H9 (cell line): ENCODE measurements at regions not wholly inside any gene's neighbourhood (a gene's known extent, or its start where the extent isn't known, plus 50 kb on each side); places are given as distances from the start of the nearest gene placed in this dataset.

ENCODE experiments used
- DNase-seq: peaks from one replicate; pipeline ENCODE4 v3.0.0-alpha.2; 2017
- H2AFZ ChIP-seq: one replicate; pipeline ENCODE4 v1.6.1; 2013; ENCODE audit warnings: mild to moderate bottlenecking, low read length, control low read depth, moderate library complexity
- H2AK5ac ChIP-seq: 2 replicates; pipeline ENCODE4 v1.6.1; 2013; ENCODE audit warnings: low read length, control low read depth, mixed read lengths; ENCODE audit not compliant: insufficient read length
- H2BK120ac ChIP-seq: one replicate; pipeline ENCODE4 v1.6.1; 2013; ENCODE audit warnings: low read depth, mild to moderate bottlenecking, low read length, control low read depth, inconsistent platforms; ENCODE audit not compliant: poor library complexity, severe bottlenecking
- H2BK12ac ChIP-seq: 2 replicates; pipeline ENCODE4 v1.6.1; 2013; ENCODE audit warnings: low read length, control low read depth, mixed read lengths, low read depth; ENCODE audit not compliant: insufficient read length
- H2BK15ac ChIP-seq: 2 replicates; pipeline ENCODE4 v1.6.1; 2013; ENCODE audit warnings: low read depth, low read length, control low read depth
- H2BK20ac ChIP-seq: one replicate; pipeline ENCODE4 v1.6.1; 2013; ENCODE audit warnings: low read depth, mild to moderate bottlenecking, low read length, control low read depth, inconsistent platforms; ENCODE audit not compliant: poor library complexity, severe bottlenecking
- H2BK5ac ChIP-seq: 2 replicates; pipeline ENCODE4 v1.6.1; 2013; ENCODE audit warnings: low read length, control low read depth, mixed read lengths; ENCODE audit not compliant: insufficient read length
- H3K14ac ChIP-seq: 2 replicates; pipeline ENCODE4 v1.6.1; 2013; ENCODE audit warnings: low read length, control low read depth; ENCODE audit not compliant: insufficient read depth
- H3K18ac ChIP-seq: 2 replicates; pipeline ENCODE4 v1.6.1; 2013; ENCODE audit warnings: low read depth, mild to moderate bottlenecking, mixed read lengths, low read length, control low read depth; ENCODE audit not compliant: insufficient read length
- H3K23ac ChIP-seq: 2 replicates; pipeline ENCODE4 v1.6.1; 2013; ENCODE audit warnings: low read length, control low read depth, mixed read lengths, low read depth; ENCODE audit not compliant: insufficient read length
- H3K23me2 ChIP-seq: 2 replicates; pipeline ENCODE4 v1.6.1; 2013; ENCODE audit warnings: low read depth, mild to moderate bottlenecking, mixed read lengths, low read length, control low read depth; ENCODE audit not compliant: insufficient read length, poor library complexity, severe bottlenecking
- H3K27ac ChIP-seq: 2 replicates; pipeline ENCODE4 v1.5.1; 2013; ENCODE audit warnings: low read length, control low read depth, mixed read lengths, low read depth; ENCODE audit not compliant: insufficient read length
- H3K27me3 ChIP-seq: 2 replicates; pipeline ENCODE4 v1.6.1; 2013; ENCODE audit warnings: low read length, control low read depth, inconsistent platforms; ENCODE audit not compliant: insufficient read depth
- H3K4ac ChIP-seq: 2 replicates; pipeline ENCODE4 v1.6.1; 2013; ENCODE audit warnings: low read depth, mild to moderate bottlenecking, control low read depth, inconsistent platforms, low read length, moderate library complexity
- H3K4me1 ChIP-seq: 2 replicates; pipeline ENCODE4 v1.6.1; 2013; ENCODE audit warnings: low read length, control low read depth, inconsistent platforms; ENCODE audit not compliant: insufficient read depth
- H3K4me2 ChIP-seq: 2 replicates; pipeline ENCODE4 v1.6.1; 2013; ENCODE audit warnings: low read length, control low read depth, mixed read lengths; ENCODE audit not compliant: insufficient read length, insufficient read depth
- H3K56ac ChIP-seq: 2 replicates; pipeline ENCODE4 v1.6.1; 2013; ENCODE audit warnings: low read depth, mild to moderate bottlenecking, mixed read lengths, low read length, control low read depth; ENCODE audit not compliant: insufficient read length
- H3K79me1 ChIP-seq: 2 replicates; pipeline ENCODE4 v1.6.1; 2013; ENCODE audit warnings: low read depth, mild to moderate bottlenecking, moderate library complexity, low read length, control low read depth, inconsistent platforms; ENCODE audit not compliant: insufficient read depth, poor library complexity, severe bottlenecking
- H3K79me2 ChIP-seq: 2 replicates; pipeline ENCODE4 v1.6.1; 2013; ENCODE audit warnings: low read length, control low read depth, inconsistent platforms; ENCODE audit not compliant: insufficient read depth
- H3K9ac ChIP-seq: 2 replicates; pipeline ENCODE4 v1.6.1; 2013; ENCODE audit warnings: low read length, control low read depth, mixed read lengths; ENCODE audit not compliant: insufficient read length; ENCODE audit errors: extremely low read depth
- H3K9me3 ChIP-seq: one replicate; pipeline ENCODE4 v1.6.1; 2013; ENCODE audit warnings: low read depth, low read length, inconsistent platforms; ENCODE audit not compliant: control insufficient read depth
- H3T11ph ChIP-seq: one replicate; pipeline ENCODE4 v1.6.1; 2013; ENCODE audit warnings: mild to moderate bottlenecking, low read length, control low read depth, inconsistent platforms
- H4K20me1 ChIP-seq: one replicate; pipeline ENCODE4 v1.6.1; 2013; ENCODE audit not compliant: control insufficient read depth, insufficient read length, insufficient read depth
- H4K5ac ChIP-seq: 2 replicates; pipeline ENCODE4 v1.6.1; 2013; ENCODE audit warnings: low read depth, mild to moderate bottlenecking, mixed read lengths, low read length, control low read depth; ENCODE audit not compliant: insufficient read length
- H4K8ac ChIP-seq: replicated peaks from 2 replicates; pipeline ENCODE4 v1.6.1; 2013; ENCODE audit warnings: low read length, control low read depth, mixed read lengths, low read depth; ENCODE audit not compliant: insufficient read length
- H4K91ac ChIP-seq: 2 replicates; pipeline ENCODE4 v1.6.1; 2013; ENCODE audit warnings: low read depth, mild to moderate bottlenecking, moderate library complexity, mixed read lengths, low read length, control low read depth; ENCODE audit not compliant: insufficient read length
- H3K27ac Mint-ChIP-seq, 3 experiments: 2 replicates in 2 of 3; 3 replicates in 1 of 3; pipeline ENCODE4 v1.8.0; 2020 to 2021; ENCODE audit warnings: mixed read lengths in 3 of 3, mild to moderate bottlenecking in 1 of 3, moderate library complexity in 1 of 3
- H3K27me3 Mint-ChIP-seq: 2 replicates; pipeline ENCODE4 v1.8.0; 2021; ENCODE audit warnings: low read depth, mild to moderate bottlenecking, moderate library complexity, mixed read lengths
- H3K36me3 Mint-ChIP-seq, 3 experiments: 2 replicates in 2 of 3; 3 replicates in 1 of 3; pipeline ENCODE4 v1.8.0; 2020 to 2021; ENCODE audit warnings: low read depth in 3 of 3, mixed read lengths in 3 of 3; ENCODE audit not compliant: insufficient read depth in 1 of 3
- H3K4me1 Mint-ChIP-seq, 2 experiments: 2 replicates each; pipeline ENCODE4 v1.8.0; 2020; ENCODE audit warnings: mixed read lengths in 2 of 2
- H3K4me3 Mint-ChIP-seq, 2 experiments: 2 replicates in 1 of 2; 3 replicates in 1 of 2; pipeline ENCODE4 v1.8.0; 2020 to 2021; ENCODE audit warnings: mild to moderate bottlenecking in 2 of 2, mixed read lengths in 2 of 2, moderate library complexity in 1 of 2
- H3K9me3 Mint-ChIP-seq, 2 experiments: 2 replicates in 1 of 2; 3 replicates in 1 of 2; pipeline ENCODE4 v1.8.0; 2020; ENCODE audit warnings: mild to moderate bottlenecking in 2 of 2, mixed read lengths in 2 of 2, moderate library complexity in 1 of 2
- WGBS: extraction: QIAGEN DNeasy Blood & Tissue Kit; methylation state at CpG from one replicate; pipeline ENCODE4 v1.1.7; 2013; ENCODE audit warnings: missing lambda C conversion rate, low lambda C conversion rate, mixed read lengths; ENCODE audit not compliant: insufficient read length; ENCODE audit errors: extremely low coverage; 5-methylcytosine and 5-hydroxymethylcytosine counted together
- TF ChIP-seq, protein P1 (sequence below): fragments of 200-600 bp; sonication (generic); conservative IDR thresholded peaks from 3 replicates; pipeline ENCODE4 v1.8.0; 2021; ENCODE audit warnings: antibody characterized with exemption, mild to moderate bottlenecking

DNA sequence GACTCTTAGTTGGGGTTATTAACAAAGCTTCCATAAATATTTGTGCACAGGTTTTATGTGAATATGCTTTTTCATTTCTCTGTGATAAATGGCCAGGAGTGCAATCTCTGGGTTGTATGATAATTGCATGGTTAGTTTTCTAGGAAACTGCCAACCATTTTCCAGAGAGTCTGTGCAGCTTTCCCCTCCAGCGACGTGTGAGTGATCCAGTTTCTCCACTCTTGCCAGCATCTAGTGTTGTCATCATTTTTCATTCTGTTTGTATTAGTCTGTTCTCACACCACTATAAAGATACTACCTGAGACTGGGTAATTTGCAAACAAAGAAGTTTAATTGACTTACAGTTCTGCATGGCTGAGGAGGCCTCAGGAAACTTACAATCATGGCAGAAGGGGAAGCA lies 319.6 kb upstream of the SHH start:
- no peak overlapping the region for H4K91ac ChIP-seq
- H2AFZ ChIP-seq, result no peak overlapping the region
- H3K9me3 Mint-ChIP-seq, result no peaks in the 10 kb centered on the region
- TF ChIP-seq, protein P1, sequence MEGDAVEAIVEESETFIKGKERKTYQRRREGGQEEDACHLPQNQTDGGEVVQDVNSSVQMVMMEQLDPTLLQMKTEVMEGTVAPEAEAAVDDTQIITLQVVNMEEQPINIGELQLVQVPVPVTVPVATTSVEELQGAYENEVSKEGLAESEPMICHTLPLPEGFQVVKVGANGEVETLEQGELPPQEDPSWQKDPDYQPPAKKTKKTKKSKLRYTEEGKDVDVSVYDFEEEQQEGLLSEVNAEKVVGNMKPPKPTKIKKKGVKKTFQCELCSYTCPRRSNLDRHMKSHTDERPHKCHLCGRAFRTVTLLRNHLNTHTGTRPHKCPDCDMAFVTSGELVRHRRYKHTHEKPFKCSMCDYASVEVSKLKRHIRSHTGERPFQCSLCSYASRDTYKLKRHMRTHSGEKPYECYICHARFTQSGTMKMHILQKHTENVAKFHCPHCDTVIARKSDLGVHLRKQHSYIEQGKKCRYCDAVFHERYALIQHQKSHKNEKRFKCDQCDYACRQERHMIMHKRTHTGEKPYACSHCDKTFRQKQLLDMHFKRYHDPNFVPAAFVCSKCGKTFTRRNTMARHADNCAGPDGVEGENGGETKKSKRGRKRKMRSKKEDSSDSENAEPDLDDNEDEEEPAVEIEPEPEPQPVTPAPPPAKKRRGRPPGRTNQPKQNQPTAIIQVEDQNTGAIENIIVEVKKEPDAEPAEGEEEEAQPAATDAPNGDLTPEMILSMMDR, result no peak
- H4K20me1 ChIP-seq, result no peaks in the 10 kb centered on the region
- no peak overlapping the region for H2BK12ac ChIP-seq
- H3K4me1 ChIP-seq, result no peaks in the 10 kb centered on the region
- no peak overlapping the region for H3K9ac ChIP-seq
- H3K4me1 Mint-ChIP-seq, result 0 out of 4 replicates have a peak, but pooled peaks cover 0 to 2% of the 10 kb centered on the region in 2 experiments
- no peak overlapping the region for H3T11ph ChIP-seq
- H3K23me2 ChIP-seq, result no peaks in the 10 kb centered on the region
- no peak overlapping the region for H3K23ac ChIP-seq
- no peak for DNase-seq
- H3K18ac ChIP-seq, result no peak overlapping the region
- H3K36me3 Mint-ChIP-seq, result no peaks in the 10 kb centered on the region
- H4K5ac ChIP-seq, result no peak overlapping the region
- H2BK20ac ChIP-seq, result no peak overlapping the region
- H3K56ac ChIP-seq, result no peak overlapping the region
- H3K27me3 Mint-ChIP-seq, result peaks cover 5% of the 10 kb centered on the region
- H3K14ac ChIP-seq, result no peak overlapping the region
- H3K27ac ChIP-seq, result no peak overlapping the region
- no peak overlapping the region for H3K4ac ChIP-seq
- H3K9me3 ChIP-seq, result no peaks in the 10 kb centered on the region
- H2BK5ac ChIP-seq, result no peak overlapping the region
- no peak overlapping the region for H4K8ac ChIP-seq
- no peak overlapping the region for H2AK5ac ChIP-seq
- no peak overlapping the region for H3K4me2 ChIP-seq
- WGBS, result no CpG with 5 or more reads among the region's 2 CpGs
- no peak overlapping the region for H3K27ac Mint-ChIP-seq
- no peak overlapping the region for H2BK15ac ChIP-seq
- no peaks in the 10 kb centered on the region for H3K27me3 ChIP-seq
- no peaks in the 10 kb centered on the region for H3K79me1 ChIP-seq
- no peak overlapping the region for H2BK120ac ChIP-seq
- H3K79me2 ChIP-seq, result no peaks in the 10 kb centered on the region
- H3K4me3 Mint-ChIP-seq, result no peak overlapping the region
